Ectodermal cell (in vitro differentiated cells): ENCODE measurements at regions not wholly inside any gene's neighbourhood (a gene's known extent, or its start where the extent isn't known, plus 50 kb on each side); places are given as distances from the start of the nearest gene placed in this dataset.
"Not testable (repeated sequence)": the region's sequence is repeated elsewhere in the genome, so short reads cannot be mapped to it uniquely, and the experiment has no call there.

Experiments used
- H3K27ac ChIP-seq: 2 replicates; pipeline ENCODE4 v1.7.0; 2013; ENCODE audit warnings: mild to moderate bottlenecking, low read depth, low read length; ENCODE audit not compliant: insufficient read depth, poor library complexity, severe bottlenecking
- H3K27me3 ChIP-seq: 2 replicates; pipeline ENCODE4 v1.7.0; 2013; ENCODE audit warnings: mild to moderate bottlenecking, low read length; ENCODE audit not compliant: insufficient read depth, control insufficient read depth, poor library complexity, severe bottlenecking
- H3K36me3 ChIP-seq: one replicate; pipeline ENCODE4 v1.7.0; 2013; ENCODE audit warnings: low read length; ENCODE audit not compliant: control insufficient read depth, insufficient read depth
- H3K4me1 ChIP-seq: one replicate; pipeline ENCODE4 v1.7.0; 2013; ENCODE audit warnings: low read length; ENCODE audit not compliant: control insufficient read depth, insufficient read depth
- H3K4me3 ChIP-seq: 2 replicates; pipeline ENCODE4 v1.7.0; 2013; ENCODE audit warnings: low read depth, low read length, control low read depth; ENCODE audit not compliant: insufficient read depth
- H3K9me3 ChIP-seq: 2 replicates; pipeline ENCODE4 v1.7.0; 2013; ENCODE audit warnings: mild to moderate bottlenecking, low read length, moderate library complexity; ENCODE audit not compliant: control insufficient read depth
- WGBS, 2 experiments: methylation state at CpG; one replicate each; pipeline ENCODE4 v1.1.7; 2013; ENCODE audit warnings: missing lambda C conversion rate in 2 of 2; 5-methylcytosine and 5-hydroxymethylcytosine counted together

DNA sequence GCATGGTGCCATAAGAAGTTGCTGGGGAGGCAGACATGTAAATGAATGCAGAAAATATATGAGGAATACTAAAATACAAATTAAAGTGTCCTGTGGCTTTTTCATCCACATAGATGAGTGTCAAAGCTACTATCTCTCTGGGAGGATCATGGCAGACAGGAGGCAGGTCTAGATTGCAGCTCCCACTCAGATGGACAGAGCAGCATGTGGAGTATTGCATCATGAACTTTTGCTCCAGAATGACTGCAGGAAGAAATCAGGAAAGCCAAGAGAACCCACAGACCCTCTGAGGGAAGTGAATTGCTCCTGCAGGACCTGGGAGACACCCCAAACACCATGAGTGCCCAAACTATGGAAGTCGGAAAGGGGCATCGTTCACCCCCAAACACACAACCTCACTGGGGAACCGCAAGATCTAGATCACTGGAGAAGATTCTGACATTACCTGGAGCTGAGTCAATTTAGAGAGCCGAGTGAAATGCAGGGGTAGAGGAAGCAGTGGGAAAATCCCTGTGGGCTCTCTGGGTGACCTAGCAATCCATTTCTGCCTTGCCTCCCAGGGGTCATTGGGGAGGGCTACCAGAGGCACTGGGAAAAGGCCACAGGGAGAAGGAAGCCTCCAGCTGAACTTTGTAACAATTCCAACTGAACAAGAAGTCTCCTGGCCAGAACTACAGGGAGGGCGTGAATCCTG, 61.0 kb upstream of the PRSS3 start:
- not testable (repeated sequence) for H3K36me3 ChIP-seq, H3K27ac ChIP-seq, H3K4me3 ChIP-seq, H3K9me3 ChIP-seq, H3K27me3 ChIP-seq, H3K4me1 ChIP-seq
- 88% methylated on average over 5 of the region's 5 CpGs for WGBS, 2 experiments

DNA sequence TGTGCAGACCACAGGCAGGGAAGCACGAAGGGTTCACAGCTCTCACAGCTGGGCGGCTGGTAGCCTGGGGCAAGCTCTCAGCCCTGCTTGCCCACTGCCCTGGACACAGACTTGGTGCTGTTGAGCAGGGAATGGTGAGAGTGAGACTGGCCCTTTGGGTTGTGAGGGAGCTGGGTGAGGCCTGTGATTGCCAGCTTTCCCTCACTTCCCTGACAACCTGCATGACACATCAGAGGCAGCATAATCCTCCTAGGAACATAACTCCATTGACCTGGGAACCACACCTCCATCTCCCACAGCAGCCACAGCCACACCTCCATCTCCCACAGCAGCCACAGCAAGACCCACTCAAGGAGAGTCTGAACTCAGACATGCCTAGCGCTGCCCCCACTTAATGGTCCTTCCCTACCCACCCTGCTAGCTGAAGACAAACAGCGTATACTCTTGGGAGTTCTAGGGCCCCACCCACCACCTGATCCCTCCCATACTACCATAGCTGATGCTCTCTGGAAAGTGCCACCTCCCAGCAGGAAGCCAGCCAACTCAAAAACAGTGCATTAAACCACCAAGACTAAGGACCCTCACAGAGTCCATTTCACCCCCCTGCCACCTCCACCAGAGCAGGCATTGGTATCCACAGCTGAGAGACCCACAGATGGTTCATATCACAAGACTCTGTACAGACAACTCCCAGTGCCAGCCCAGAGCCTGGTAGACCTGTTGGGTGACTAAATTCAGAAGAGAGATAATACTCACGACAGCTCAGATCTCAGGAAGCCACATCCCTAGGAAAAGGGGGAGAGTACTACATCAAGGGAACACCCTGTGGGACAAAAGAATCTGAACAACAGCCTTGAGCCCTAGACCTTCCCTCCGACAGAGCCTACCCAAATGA, 60.2 kb upstream of the PRSS3 start:
- H3K4me3 ChIP-seq, H3K36me3 ChIP-seq, H3K27ac ChIP-seq, H3K4me1 ChIP-seq, H3K27me3 ChIP-seq, H3K9me3 ChIP-seq: not testable (repeated sequence)
- 84 to 89% methylated on average over 6 of the region's 6 CpGs for WGBS, 2 experiments

DNA sequence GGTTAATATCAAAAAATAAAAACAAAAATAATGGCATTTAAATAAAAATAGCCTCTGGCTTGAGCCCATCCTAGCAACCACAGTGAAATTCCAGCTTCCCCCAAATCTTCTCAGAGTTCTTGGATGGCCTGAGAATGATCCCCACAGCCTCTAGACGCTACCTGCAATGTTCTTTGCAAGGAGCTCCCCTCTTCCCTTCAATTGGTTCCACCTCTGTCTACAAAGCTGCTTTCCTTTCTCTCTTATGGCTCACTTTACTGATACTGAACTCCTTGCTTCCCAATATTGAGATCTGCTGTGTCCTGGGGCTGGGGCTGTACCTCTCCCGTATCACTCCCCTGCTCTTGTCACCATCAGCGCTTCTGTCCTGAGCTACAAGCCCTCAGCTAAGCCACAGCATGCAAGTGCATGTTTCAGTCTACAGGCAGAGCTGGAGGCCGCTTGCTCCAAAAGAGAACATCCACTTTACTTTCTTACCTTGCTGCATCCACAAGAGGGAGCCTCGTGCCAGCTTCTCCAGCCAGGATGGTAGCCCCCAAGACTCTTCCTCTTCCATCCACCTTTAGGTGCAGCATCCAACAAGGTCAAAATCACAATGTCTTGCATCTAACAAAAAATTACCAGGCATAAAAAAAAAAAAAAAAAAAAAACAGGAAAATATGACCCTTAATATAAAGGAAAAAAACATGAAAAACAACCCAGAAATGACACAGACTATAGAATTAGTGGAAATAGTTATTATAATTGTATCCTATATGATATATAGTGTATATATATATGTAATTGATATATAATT, 57.4 kb upstream of the PRSS3 start:
- no peaks in the 10 kb centered on the region for H3K36me3 ChIP-seq
- 22 to 25% methylated on average over 5 of the region's 5 CpGs for WGBS, 2 experiments
- H3K27me3 ChIP-seq, result no peaks in the 10 kb centered on the region
- H3K27ac ChIP-seq, result no peak overlapping the region
- no peaks in the 10 kb centered on the region for H3K4me1 ChIP-seq
- H3K9me3 ChIP-seq, result no peaks in the 10 kb centered on the region
- no peak overlapping the region for H3K4me3 ChIP-seq

DNA sequence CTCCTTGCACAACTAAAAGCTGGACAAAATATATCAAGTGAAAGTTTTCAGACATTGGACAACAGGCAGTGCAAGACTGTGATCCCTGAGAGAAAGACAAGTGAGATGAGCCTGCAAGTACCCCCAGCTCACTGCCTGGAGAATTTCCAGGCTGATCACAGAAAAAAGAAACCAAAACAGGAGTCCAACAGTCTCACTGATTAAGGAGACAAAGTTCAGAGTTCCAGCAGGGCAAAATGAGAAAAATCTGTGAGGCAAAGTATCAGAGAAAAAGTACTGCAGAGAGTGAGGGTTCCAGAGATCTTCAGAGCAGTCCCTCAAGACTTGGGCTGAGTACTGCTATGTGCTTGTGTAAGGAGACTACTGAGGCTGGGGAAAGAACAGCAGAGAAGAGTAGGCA, 56.0 kb upstream of the PRSS3 start:
- H3K4me1 ChIP-seq, result no peaks in the 10 kb centered on the region
- H3K27ac ChIP-seq, result no peak overlapping the region
- no peak overlapping the region for H3K4me3 ChIP-seq
- H3K36me3 ChIP-seq, result no peaks in the 10 kb centered on the region
- H3K9me3 ChIP-seq, result no peaks in the 10 kb centered on the region
- no peaks in the 10 kb centered on the region for H3K27me3 ChIP-seq

DNA sequence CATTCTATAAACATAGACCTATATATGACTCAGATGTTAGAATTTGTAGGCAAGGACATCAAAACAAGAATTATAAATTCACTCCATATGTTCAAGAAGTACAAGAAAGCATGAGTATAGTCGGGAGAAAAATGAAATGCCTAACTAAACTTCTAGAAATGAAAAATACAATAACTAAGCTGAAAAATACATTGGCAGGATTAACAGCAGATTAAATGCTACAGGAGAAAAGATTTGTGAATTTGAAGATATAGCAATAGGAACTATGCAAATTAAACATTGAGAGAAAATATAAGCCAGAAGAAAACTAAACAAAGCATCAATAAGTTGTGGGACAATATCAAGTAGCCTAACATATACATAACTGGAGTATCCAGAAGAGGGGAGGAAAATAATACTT, 55.3 kb upstream of the PRSS3 start:
- 80% methylated on average over 1 of the region's 1 CpG; no CpG with 5 or more reads in 1 of the 2 experiments for WGBS, 2 experiments
- no peaks in the 10 kb centered on the region for H3K27me3 ChIP-seq
- no peak overlapping the region for H3K27ac ChIP-seq
- H3K9me3 ChIP-seq, result no peaks in the 10 kb centered on the region
- no peak overlapping the region for H3K4me3 ChIP-seq
- no peaks in the 10 kb centered on the region for H3K4me1 ChIP-seq
- H3K36me3 ChIP-seq, result no peaks in the 10 kb centered on the region

DNA sequence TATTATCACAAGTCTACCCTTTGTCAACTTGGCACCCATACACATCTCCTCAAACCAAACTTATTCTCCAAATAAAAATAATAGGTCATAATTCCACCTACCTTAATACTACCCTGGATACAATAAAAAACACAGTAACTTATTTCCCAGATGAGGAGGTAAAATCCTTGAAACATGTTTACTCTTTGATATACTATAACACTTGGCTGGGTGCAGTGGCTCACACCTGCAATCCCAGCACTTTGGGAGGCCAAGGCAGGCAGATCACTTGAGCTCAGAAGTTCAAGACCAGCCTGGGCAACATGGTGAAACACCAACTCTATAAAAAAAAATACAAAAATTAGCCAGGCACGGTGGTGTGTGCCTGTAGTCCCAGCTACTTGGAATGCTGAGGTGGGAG, 54.4 kb upstream of the PRSS3 start:
- not testable (repeated sequence) for H3K36me3 ChIP-seq, H3K4me1 ChIP-seq, H3K9me3 ChIP-seq, H3K27ac ChIP-seq, H3K4me3 ChIP-seq, H3K27me3 ChIP-seq
- WGBS, 2 experiments, result 64 to 73% methylated on average over 1 of the region's 1 CpG

DNA sequence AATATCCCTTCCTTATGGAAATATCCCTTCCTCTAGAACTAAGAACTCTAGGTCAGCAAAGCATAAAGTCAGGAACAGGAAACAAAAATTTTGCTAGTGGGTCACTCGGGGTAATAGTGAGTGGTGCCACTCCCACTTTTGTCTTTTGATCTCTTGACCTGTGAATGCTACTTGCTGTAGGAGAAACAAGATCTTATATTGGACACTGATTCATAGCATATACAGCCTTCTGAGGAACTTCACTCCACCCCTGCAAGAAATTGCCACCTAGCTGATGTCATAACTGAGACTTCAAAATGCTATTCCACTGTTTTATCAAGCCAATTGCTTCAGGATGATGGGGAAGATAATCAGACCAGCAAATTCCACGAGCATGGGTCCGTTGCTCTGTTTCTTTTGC, 53.3 kb upstream of the PRSS3 start:
- no peaks in the 10 kb centered on the region for H3K36me3 ChIP-seq
- H3K27ac ChIP-seq, result no peak overlapping the region
- no peaks in the 10 kb centered on the region for H3K27me3 ChIP-seq
- no peaks in the 10 kb centered on the region for H3K4me1 ChIP-seq
- WGBS, 2 experiments, result 84 to 91% methylated on average over 3 of the region's 3 CpGs
- no peak overlapping the region for H3K4me3 ChIP-seq
- H3K9me3 ChIP-seq, result no peaks in the 10 kb centered on the region

DNA sequence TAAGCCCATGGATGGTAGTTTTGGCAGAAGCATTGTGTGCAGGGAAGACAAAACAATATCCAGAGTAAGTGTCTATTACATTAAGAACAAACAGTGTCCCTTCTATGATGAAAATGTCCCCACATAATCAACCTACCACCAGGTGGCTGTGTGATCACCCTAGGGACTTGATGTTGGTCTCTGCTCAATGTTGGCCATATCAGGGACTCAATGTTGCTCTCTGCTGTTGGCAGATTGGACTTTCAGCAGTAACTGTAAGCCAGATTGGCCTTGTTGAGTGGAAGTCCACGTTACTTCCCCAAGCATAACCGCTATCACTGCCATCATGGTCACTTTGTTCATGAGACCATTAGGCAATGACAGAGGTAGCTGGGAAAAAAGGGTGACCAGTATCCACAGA, 52.8 kb upstream of the PRSS3 start:
- WGBS, 2 experiments, result 90 to 91% methylated on average over 2 of the region's 2 CpGs
- no peak overlapping the region for H3K27ac ChIP-seq
- no peaks in the 10 kb centered on the region for H3K36me3 ChIP-seq
- H3K27me3 ChIP-seq, result no peaks in the 10 kb centered on the region
- no peaks in the 10 kb centered on the region for H3K9me3 ChIP-seq
- H3K4me1 ChIP-seq, result no peaks in the 10 kb centered on the region
- H3K4me3 ChIP-seq, result no peak overlapping the region
